ENCODE measurements at regions not wholly inside any gene's neighbourhood (a gene's known extent, or its start where the extent isn't known, plus 50 kb on each side); places are given as distances from the start of the nearest gene placed in this dataset.

GRCh38 chr11:128289048-128289447 is 298.3 kb downstream of the ETS1 start:
- DNase-seq (ENCODE audit: extremely low spot score, unreplicated experiment): no peak
- no peak for TF ChIP-seq CTCF (IDR thresholded peaks at IDR 0.05)
- H3K4me1 Mint-ChIP-seq (ENCODE audit: unreplicated experiment): peaks cover 59% of the 10 kb centered on the region
- H3K4me3 Mint-ChIP-seq (ENCODE audit: unreplicated experiment): no peak overlapping the region
- H3K9me3 Mint-ChIP-seq (ENCODE audit: unreplicated experiment): no peaks in the 10 kb centered on the region
- no peaks in the 10 kb centered on the region for H3K36me3 Mint-ChIP-seq (ENCODE audit: unreplicated experiment)
- no peak overlapping the region for H3K27ac Mint-ChIP-seq (ENCODE audit: unreplicated experiment)
- no peaks in the 10 kb centered on the region for H3K27me3 Mint-ChIP-seq (ENCODE audit: unreplicated experiment)

GRCh38 chr11:128288368-128288767 is 299.0 kb downstream of the ETS1 start:
- no peaks in the 10 kb centered on the region for H3K27me3 Mint-ChIP-seq (ENCODE audit: unreplicated experiment)
- H3K27ac Mint-ChIP-seq (ENCODE audit: unreplicated experiment): no peak overlapping the region
- TF ChIP-seq CTCF (IDR thresholded peaks at IDR 0.05): no peak
- no peaks in the 10 kb centered on the region for H3K9me3 Mint-ChIP-seq (ENCODE audit: unreplicated experiment)
- no peaks in the 10 kb centered on the region for H3K36me3 Mint-ChIP-seq (ENCODE audit: unreplicated experiment)
- H3K4me3 Mint-ChIP-seq (ENCODE audit: unreplicated experiment): no peak overlapping the region
- DNase-seq (ENCODE audit: extremely low spot score, unreplicated experiment): no peak
- H3K4me1 Mint-ChIP-seq (ENCODE audit: unreplicated experiment): peaks cover 54% of the 10 kb centered on the region

GRCh38 chr11:128285321-128285720 is 302.0 kb downstream of the ETS1 start:
- H3K36me3 Mint-ChIP-seq (ENCODE audit: unreplicated experiment): no peaks in the 10 kb centered on the region
- H3K27ac Mint-ChIP-seq (ENCODE audit: unreplicated experiment): no peak overlapping the region
- no peak for TF ChIP-seq CTCF (IDR thresholded peaks at IDR 0.05)
- H3K9me3 Mint-ChIP-seq (ENCODE audit: unreplicated experiment): no peaks in the 10 kb centered on the region
- DNase-seq (ENCODE audit: extremely low spot score, unreplicated experiment): no peak
- peaks cover 35% of the 10 kb centered on the region for H3K4me1 Mint-ChIP-seq (ENCODE audit: unreplicated experiment)
- no peaks in the 10 kb centered on the region for H3K27me3 Mint-ChIP-seq (ENCODE audit: unreplicated experiment)
- no peak overlapping the region for H3K4me3 Mint-ChIP-seq (ENCODE audit: unreplicated experiment)

- H3K9me3 Mint-ChIP-seq (ENCODE audit: unreplicated experiment): no peaks in the 10 kb centered on the region
- H3K4me3 Mint-ChIP-seq (ENCODE audit: unreplicated experiment): no peak overlapping the region
- no peaks in the 10 kb centered on the region for H3K36me3 Mint-ChIP-seq (ENCODE audit: unreplicated experiment)
- H3K4me1 Mint-ChIP-seq (ENCODE audit: unreplicated experiment): peaks cover 35% of the 10 kb centered on the region
- TF ChIP-seq CTCF (IDR thresholded peaks at IDR 0.05): no peak
- H3K27ac Mint-ChIP-seq (ENCODE audit: unreplicated experiment): no peak overlapping the region
- no peak for DNase-seq (ENCODE audit: extremely low spot score, unreplicated experiment)
- H3K27me3 Mint-ChIP-seq (ENCODE audit: unreplicated experiment): no peaks in the 10 kb centered on the region
Measured at GRCh38 chr11:128284634-128285033, 302.7 kb downstream of the ETS1 start.

- no peak overlapping the region for H3K4me3 Mint-ChIP-seq (ENCODE audit: unreplicated experiment)
- peaks cover 45% of the 10 kb centered on the region for H3K4me1 Mint-ChIP-seq (ENCODE audit: unreplicated experiment)
- H3K27ac Mint-ChIP-seq (ENCODE audit: unreplicated experiment): peak overlapping the region; percentile 71
- DNase-seq (ENCODE audit: extremely low spot score, unreplicated experiment): no peak
- no peaks in the 10 kb centered on the region for H3K27me3 Mint-ChIP-seq (ENCODE audit: unreplicated experiment)
- no peaks in the 10 kb centered on the region for H3K9me3 Mint-ChIP-seq (ENCODE audit: unreplicated experiment)
- no peaks in the 10 kb centered on the region for H3K36me3 Mint-ChIP-seq (ENCODE audit: unreplicated experiment)
- TF ChIP-seq CTCF (IDR thresholded peaks at IDR 0.05): no peak
Measured at GRCh38 chr11:128283451-128283850, 303.9 kb downstream of the ETS1 start.

Data from osteocyte (in vitro differentiated cells).